CD4-positive, alpha-beta memory T cell (primary cell): ENCODE measurements at regions not wholly inside any gene's neighbourhood (a gene's known extent, or its start where the extent isn't known, plus 50 kb on each side); places are given as distances from the start of the nearest gene placed in this dataset.

Experiments
- CTCF ChIA-PET: fragments of 350-600 bp; sonication (Branson Sonifier 250); formaldehyde crosslinking; loops from one replicate; lab custom pipeline; 2021; ENCODE audit warnings: inconsistent platforms; ENCODE audit not compliant: partially characterized antibody; lab: Charles Lee
- POLR2A ChIA-PET: fragments of 350-600 bp; sonication (Branson Sonifier 250); formaldehyde crosslinking; loops from one replicate; lab custom pipeline; 2021; ENCODE audit not compliant: partially characterized antibody; lab: Charles Lee
- DNase-seq, 5 donors: peaks; one replicate each; pipeline versions ENCODE4 v3.0.0 to v3.0.0-alpha.2; 2020 to 2022; ENCODE audit warnings: mixed read lengths in 1 of 5
- H3K27ac ChIP-seq: one replicate; pipeline ENCODE4 v1.7.0; 2013; ENCODE audit warnings: low read depth, low read length
- H3K27me3 ChIP-seq: 2 replicates; pipeline ENCODE4 v1.7.0; 2013; ENCODE audit warnings: mild to moderate bottlenecking, low read length, moderate library complexity; ENCODE audit not compliant: insufficient read depth
- H3K36me3 ChIP-seq: 2 replicates; pipeline ENCODE4 v1.7.0; 2013; ENCODE audit warnings: mild to moderate bottlenecking, low read length, moderate library complexity; ENCODE audit not compliant: insufficient read depth
- H3K4me1 ChIP-seq: 2 replicates; pipeline ENCODE4 v1.7.0; 2013; ENCODE audit warnings: mild to moderate bottlenecking, low read length, moderate library complexity; ENCODE audit not compliant: insufficient read depth
- H3K4me3 ChIP-seq, 2 donors: one replicate each; pipeline ENCODE4 v1.7.0; 2013; ENCODE audit warnings: low read length in 2 of 2, mild to moderate bottlenecking in 1 of 2
- H3K9me3 ChIP-seq, 2 donors: one replicate each; pipeline ENCODE4 v1.7.0; 2013; ENCODE audit warnings: low read length in 2 of 2, control low read depth in 1 of 2; ENCODE audit not compliant: control insufficient read depth in 1 of 2
- H3K27ac Mint-ChIP-seq, 7 donors: one replicate each; pipeline ENCODE4 v1.8.0; 2020 to 2021; ENCODE audit warnings: mixed read lengths in 7 of 7, mild to moderate bottlenecking in 6 of 7, inconsistent platforms in 3 of 7, moderate library complexity in 3 of 7
- H3K27me3 Mint-ChIP-seq, 2 donors: one replicate each; pipeline ENCODE4 v1.8.0; 2020 to 2021; ENCODE audit warnings: mixed read lengths in 2 of 2
- H3K36me3 Mint-ChIP-seq, 2 donors: one replicate each; pipeline ENCODE4 v1.8.0; 2020 to 2021; ENCODE audit warnings: mixed read lengths in 2 of 2, inconsistent platforms in 1 of 2, mild to moderate bottlenecking in 1 of 2
- H3K4me1 Mint-ChIP-seq, 4 donors: one replicate each; pipeline ENCODE4 v1.8.0; 2020 to 2021; ENCODE audit warnings: mixed read lengths in 4 of 4, mild to moderate bottlenecking in 1 of 4
- H3K4me3 Mint-ChIP-seq, 8 donors: one replicate each; pipeline ENCODE4 v1.8.0; 2020 to 2021; ENCODE audit warnings: mixed read lengths in 8 of 8, mild to moderate bottlenecking in 7 of 8, moderate library complexity in 6 of 8, inconsistent platforms in 3 of 8
- H3K9me3 Mint-ChIP-seq, 8 donors: one replicate each; pipeline ENCODE4 v1.8.0; 2020 to 2021; ENCODE audit warnings: mixed read lengths in 8 of 8, mild to moderate bottlenecking in 5 of 8, inconsistent platforms in 3 of 8, moderate library complexity in 1 of 8
- intact Hi-C: fragments of 100-400 bp; cut with micrococcal nuclease; formaldehyde crosslinking; loops from one replicate; pipeline ENCODE4 v1.15.1; 2023

GRCh38 chr9:73548201-73548600 is 396.5 kb downstream of the ANXA1 start:
- H3K27ac ChIP-seq: no peak overlapping the region
- no peak for DNase-seq
- H3K4me3 ChIP-seq: no peak overlapping the region
- H3K36me3 ChIP-seq: no peaks in the 10 kb centered on the region
- Mint-ChIP-seq H3K4me3 (no peak overlapping the region), H3K36me3 (no peaks in the 10 kb centered on the region), H3K27ac (no peak overlapping the region), H3K4me1 (no peaks in the 10 kb centered on the region), H3K9me3 (peaks cover 0 to 8% (median 2%) of the 10 kb centered on the region in 8 donors), H3K27me3 (no peaks in the 10 kb centered on the region)
- ChIA-PET POLR2A (no interaction called here), CTCF (no interaction called here)
- intact Hi-C loops: no loop called here
- H3K4me1 ChIP-seq: no peaks in the 10 kb centered on the region
- no peaks in the 10 kb centered on the region for H3K9me3 ChIP-seq
- H3K27me3 ChIP-seq: no peaks in the 10 kb centered on the region

- no peaks in the 10 kb centered on the region for H3K4me1 ChIP-seq
- intact Hi-C loops: no loop called here
- no peaks in the 10 kb centered on the region for H3K36me3 ChIP-seq
- peaks cover 0 to 8% (median 3%) of the 10 kb centered on the region in 8 donors for H3K9me3 Mint-ChIP-seq
- H3K4me1 Mint-ChIP-seq: no peaks in the 10 kb centered on the region
- H3K4me3 ChIP-seq: no peak overlapping the region
- no peaks in the 10 kb centered on the region for H3K27me3 Mint-ChIP-seq
- no peak overlapping the region for H3K27ac ChIP-seq
- no peak overlapping the region for H3K27ac Mint-ChIP-seq
- H3K4me3 Mint-ChIP-seq: no peak overlapping the region
- no peak for DNase-seq
- CTCF ChIA-PET: no interaction called here
- H3K27me3 ChIP-seq: no peaks in the 10 kb centered on the region
- H3K36me3 Mint-ChIP-seq: no peaks in the 10 kb centered on the region
- POLR2A ChIA-PET: no interaction called here
- no peaks in the 10 kb centered on the region for H3K9me3 ChIP-seq
Measured at GRCh38 chr9:73549991-73550390, 398.3 kb downstream of the ANXA1 start.

- CTCF ChIA-PET: no interaction called here
- intact Hi-C loops: no loop called here
- Mint-ChIP-seq H3K4me1 (no peaks in the 10 kb centered on the region), H3K36me3 (no peaks in the 10 kb centered on the region), H3K4me3 (no peak overlapping the region), H3K9me3 (peaks cover 0 to 4% (median 0%) of the 10 kb centered on the region in 8 donors), H3K27ac (no peak overlapping the region), H3K27me3 (no peaks in the 10 kb centered on the region)
- Histone ChIP-seq H3K36me3 (no peaks in the 10 kb centered on the region), H3K4me1 (no peaks in the 10 kb centered on the region), H3K9me3 (no peaks in the 10 kb centered on the region), H3K27me3 (no peaks in the 10 kb centered on the region), H3K4me3 (no peak overlapping the region), H3K27ac (no peak overlapping the region)
- POLR2A ChIA-PET: no interaction called here
- no peak for DNase-seq
Measured at GRCh38 chr9:73553295-73553694, 401.6 kb downstream of the ANXA1 start.

GRCh38 chr9:73558471-73558870 is 406.8 kb downstream of the ANXA1 start:
- POLR2A ChIA-PET: no interaction called here
- H3K4me3 ChIP-seq: no peak overlapping the region
- H3K36me3 ChIP-seq: no peaks in the 10 kb centered on the region
- intact Hi-C loops: no loop called here
- CTCF ChIA-PET: no interaction called here
- H3K27me3 Mint-ChIP-seq: no peaks in the 10 kb centered on the region
- no peaks in the 10 kb centered on the region for H3K27me3 ChIP-seq
- no peaks in the 10 kb centered on the region for H3K4me1 Mint-ChIP-seq
- H3K36me3 Mint-ChIP-seq: no peaks in the 10 kb centered on the region
- H3K27ac ChIP-seq: no peak overlapping the region
- H3K4me1 ChIP-seq: no peaks in the 10 kb centered on the region
- H3K4me3 Mint-ChIP-seq: no peak overlapping the region
- no peak for DNase-seq
- no peak overlapping the region for H3K27ac Mint-ChIP-seq
- H3K9me3 ChIP-seq: no peaks in the 10 kb centered on the region
- H3K9me3 Mint-ChIP-seq: peaks cover 0 to 7% (median 0%) of the 10 kb centered on the region in 8 donors

GRCh38 chr9:73565026-73565425 is 413.4 kb downstream of the ANXA1 start:
- H3K4me1 Mint-ChIP-seq: no peaks in the 10 kb centered on the region
- Histone ChIP-seq H3K4me3 (no peak overlapping the region), H3K36me3 (no peaks in the 10 kb centered on the region), H3K27me3 (no peaks in the 10 kb centered on the region), H3K27ac (no peak overlapping the region), H3K9me3 (no peaks in the 10 kb centered on the region), H3K4me1 (no peaks in the 10 kb centered on the region)
- intact Hi-C loops: no loop called here
- H3K27ac Mint-ChIP-seq: no peak overlapping the region
- no peaks in the 10 kb centered on the region for H3K36me3 Mint-ChIP-seq
- POLR2A ChIA-PET: no interaction called here
- peaks cover 0 to 7% (median 0%) of the 10 kb centered on the region in 8 donors for H3K9me3 Mint-ChIP-seq
- CTCF ChIA-PET: no interaction called here
- H3K27me3 Mint-ChIP-seq: no peaks in the 10 kb centered on the region
- H3K4me3 Mint-ChIP-seq: no peak overlapping the region
- no peak for DNase-seq

- Histone ChIP-seq H3K9me3 (no peaks in the 10 kb centered on the region), H3K4me3 (no peak overlapping the region), H3K4me1 (no peaks in the 10 kb centered on the region), H3K27me3 (no peaks in the 10 kb centered on the region), H3K36me3 (no peaks in the 10 kb centered on the region), H3K27ac (no peak overlapping the region)
- ChIA-PET CTCF (no interaction called here), POLR2A (no interaction called here)
- no peak overlapping the region for H3K4me3 Mint-ChIP-seq
- no peaks in the 10 kb centered on the region for H3K36me3 Mint-ChIP-seq
- DNase-seq: no peak
- no peaks in the 10 kb centered on the region for H3K4me1 Mint-ChIP-seq
- intact Hi-C loops: no loop called here
- peaks cover 0 to 6% (median 0%) of the 10 kb centered on the region in 8 donors for H3K9me3 Mint-ChIP-seq
- H3K27ac Mint-ChIP-seq: no peak overlapping the region
- no peaks in the 10 kb centered on the region for H3K27me3 Mint-ChIP-seq
Measured at GRCh38 chr9:73565833-73566465, 414.3 kb downstream of the ANXA1 start.

GRCh38 chr9:73566627-73567026 is 415.0 kb downstream of the ANXA1 start:
- Mint-ChIP-seq H3K9me3 (peaks cover 0 to 6% (median 0%) of the 10 kb centered on the region in 8 donors), H3K27me3 (no peaks in the 10 kb centered on the region), H3K27ac (no peak overlapping the region), H3K4me3 (no peak overlapping the region), H3K36me3 (no peaks in the 10 kb centered on the region), H3K4me1 (no peaks in the 10 kb centered on the region)
- ChIA-PET POLR2A (no interaction called here), CTCF (no interaction called here)
- intact Hi-C loops: no loop called here
- no peak for DNase-seq
- Histone ChIP-seq H3K36me3 (no peaks in the 10 kb centered on the region), H3K9me3 (no peaks in the 10 kb centered on the region), H3K4me1 (no peaks in the 10 kb centered on the region), H3K4me3 (no peak overlapping the region), H3K27ac (no peak overlapping the region), H3K27me3 (no peaks in the 10 kb centered on the region)

- no peak overlapping the region for H3K4me3 Mint-ChIP-seq
- no peaks in the 10 kb centered on the region for H3K9me3 ChIP-seq
- no peaks in the 10 kb centered on the region for H3K4me1 ChIP-seq
- ChIA-PET POLR2A (no interaction called here), CTCF (no interaction called here)
- no peaks in the 10 kb centered on the region for H3K36me3 Mint-ChIP-seq
- H3K27ac ChIP-seq: no peak overlapping the region
- no peak for DNase-seq
- H3K4me3 ChIP-seq: no peak overlapping the region
- H3K36me3 ChIP-seq: no peaks in the 10 kb centered on the region
- H3K9me3 Mint-ChIP-seq: no peaks in the 10 kb centered on the region
- no peak overlapping the region for H3K27ac Mint-ChIP-seq
- no peaks in the 10 kb centered on the region for H3K27me3 Mint-ChIP-seq
- no peaks in the 10 kb centered on the region for H3K27me3 ChIP-seq
- no peaks in the 10 kb centered on the region for H3K4me1 Mint-ChIP-seq
- intact Hi-C loops: no loop called here
Measured at GRCh38 chr9:73573235-73573634, 421.6 kb downstream of the ANXA1 start.
